HG02610 (cell line): ENCODE measurements at regions not wholly inside any gene's neighbourhood (a gene's known extent, or its start where the extent isn't known, plus 50 kb on each side); places are given as distances from the start of the nearest gene placed in this dataset.
A peak's percentile ranks its signal among the peaks of the same experiment; 100 is the strongest.

Experiments
- ATAC-seq: cut with Tn5 transposase; IDR thresholded peaks from one replicate; pipeline ENCODE4 v1.9.1; 2021; ENCODE audit warnings: mild to moderate bottlenecking, moderate library complexity; ENCODE audit not compliant: unreplicated experiment

DNA sequence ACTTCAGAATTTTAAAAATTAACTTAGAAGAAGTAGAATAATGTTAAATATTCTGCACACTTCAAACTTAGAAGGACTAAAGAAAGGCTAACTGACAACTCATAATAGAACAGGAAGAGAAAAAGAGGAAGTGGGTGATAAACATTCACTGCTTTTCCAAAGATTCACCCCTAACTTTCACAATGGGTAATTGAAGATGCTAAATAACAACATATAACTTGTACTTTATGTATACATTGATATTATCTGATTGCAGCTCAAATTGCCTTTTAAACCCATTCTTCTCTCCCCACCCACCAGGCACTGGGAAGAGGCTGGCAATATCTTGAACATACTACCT, 376.6 kb downstream of the EFNA5 start:
- ATAC-seq: peak; percentile 63

DNA sequence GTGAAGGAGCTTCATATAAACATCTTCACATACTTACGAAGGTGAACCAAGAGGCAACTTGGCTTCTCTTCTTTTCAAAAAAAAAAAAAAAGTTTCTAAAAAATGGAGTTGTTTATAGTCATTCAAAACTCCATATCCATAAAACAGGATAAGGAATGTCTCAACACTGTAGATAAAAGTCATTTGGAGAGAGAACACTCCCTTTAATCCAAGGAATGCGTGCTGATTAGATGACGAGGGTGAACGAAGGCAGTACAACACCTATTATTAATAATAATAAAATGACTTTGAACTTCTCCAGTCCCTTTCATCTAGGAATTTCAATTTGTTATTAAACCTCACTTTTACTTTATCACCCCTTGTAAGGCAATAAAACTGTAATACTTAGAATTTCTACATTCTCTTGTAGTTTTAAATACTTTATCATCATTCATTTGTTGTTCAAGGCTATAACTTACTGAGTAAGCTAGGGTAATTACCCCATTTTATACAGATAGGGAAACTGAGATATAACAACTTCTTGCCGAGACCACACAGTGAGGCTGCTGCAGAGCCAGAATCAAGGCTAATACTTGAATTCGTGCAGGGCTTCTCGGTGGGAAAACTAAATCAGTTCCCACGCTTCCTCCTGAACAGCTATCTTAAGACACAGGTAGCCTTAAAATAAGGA, 377.1 kb downstream of the EFNA5 start:
- peak; percentile 16 for ATAC-seq

DNA sequence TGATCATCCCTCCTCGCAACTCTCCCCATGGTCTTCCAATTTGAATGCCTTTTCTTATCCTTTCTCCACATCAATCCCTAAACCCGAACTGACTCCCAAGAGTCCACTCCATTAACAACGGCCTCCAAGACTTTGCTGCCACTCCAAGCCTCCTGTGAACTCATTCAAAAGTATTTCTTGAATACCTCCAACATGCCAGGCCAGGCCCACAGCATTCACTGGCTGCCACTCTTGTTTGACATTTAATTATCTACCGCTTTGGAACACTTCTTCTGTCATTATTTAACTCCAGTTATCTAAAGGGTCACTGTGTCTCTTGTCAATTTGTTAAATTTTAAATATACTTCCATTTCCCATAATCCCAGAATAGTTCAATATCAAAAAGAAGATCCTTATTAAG, 378.9 kb downstream of the EFNA5 start:
- ATAC-seq: no peak

DNA sequence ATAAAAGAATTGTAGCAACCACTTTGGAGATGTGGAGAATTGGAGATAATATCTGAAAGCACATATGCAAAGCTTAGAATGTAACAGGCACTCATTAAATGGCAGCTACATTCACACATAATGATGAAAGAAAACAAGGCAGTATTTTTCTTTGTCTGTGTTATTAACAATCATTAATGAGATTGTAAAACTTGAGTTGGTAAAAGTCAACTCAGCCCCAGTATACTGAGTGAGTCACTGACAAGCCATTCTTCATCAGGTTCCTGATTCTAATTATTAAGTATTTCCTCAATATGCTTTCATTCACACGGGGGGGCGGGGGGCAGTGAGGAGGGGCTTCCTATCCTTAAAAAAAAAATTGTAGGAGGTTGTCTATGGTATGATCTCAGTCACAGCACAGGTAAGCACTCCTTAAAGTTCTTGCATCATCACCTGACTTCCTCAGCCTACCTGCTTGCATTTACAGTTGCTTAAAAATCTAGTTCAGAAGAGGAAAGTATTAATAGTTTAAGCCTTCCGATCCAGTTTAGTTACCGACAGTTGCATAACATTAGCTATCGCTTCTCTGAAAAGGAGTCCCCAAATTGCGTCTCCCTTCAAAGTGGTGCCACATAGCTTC, 379.8 kb downstream of the EFNA5 start:
- ATAC-seq: no peak

DNA sequence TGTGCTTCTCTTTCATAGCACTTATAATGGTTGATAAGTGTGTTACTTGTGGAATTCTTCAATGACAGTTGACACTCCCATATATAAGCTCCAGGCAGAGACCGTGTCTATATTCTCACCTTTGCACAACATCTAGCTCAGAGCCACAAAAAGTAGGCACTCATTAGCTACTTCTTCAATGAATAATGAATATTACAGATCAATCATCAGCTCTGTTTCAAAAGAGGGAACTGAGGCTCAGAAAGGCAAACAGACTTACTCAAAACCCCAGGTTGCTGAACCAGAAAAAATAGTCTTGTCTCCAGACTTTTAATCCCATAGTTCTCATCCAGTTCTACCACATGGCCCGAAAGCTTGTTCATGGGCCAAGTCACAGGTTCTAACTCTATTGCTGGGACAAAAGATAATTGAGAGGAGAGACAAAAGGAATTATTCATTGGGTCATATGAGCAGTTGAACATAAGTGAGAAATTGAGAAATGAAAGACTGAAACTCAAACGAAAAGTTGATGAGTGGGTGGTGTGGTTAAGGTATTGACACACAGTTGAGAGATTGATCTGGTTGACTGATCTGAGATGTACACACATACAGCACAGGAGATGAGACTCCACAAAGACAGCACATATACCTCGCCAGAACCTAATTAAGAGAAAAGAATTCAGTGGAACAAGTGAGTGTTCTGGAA, 381.6 kb downstream of the EFNA5 start:
- ATAC-seq: peak; percentile 86

DNA sequence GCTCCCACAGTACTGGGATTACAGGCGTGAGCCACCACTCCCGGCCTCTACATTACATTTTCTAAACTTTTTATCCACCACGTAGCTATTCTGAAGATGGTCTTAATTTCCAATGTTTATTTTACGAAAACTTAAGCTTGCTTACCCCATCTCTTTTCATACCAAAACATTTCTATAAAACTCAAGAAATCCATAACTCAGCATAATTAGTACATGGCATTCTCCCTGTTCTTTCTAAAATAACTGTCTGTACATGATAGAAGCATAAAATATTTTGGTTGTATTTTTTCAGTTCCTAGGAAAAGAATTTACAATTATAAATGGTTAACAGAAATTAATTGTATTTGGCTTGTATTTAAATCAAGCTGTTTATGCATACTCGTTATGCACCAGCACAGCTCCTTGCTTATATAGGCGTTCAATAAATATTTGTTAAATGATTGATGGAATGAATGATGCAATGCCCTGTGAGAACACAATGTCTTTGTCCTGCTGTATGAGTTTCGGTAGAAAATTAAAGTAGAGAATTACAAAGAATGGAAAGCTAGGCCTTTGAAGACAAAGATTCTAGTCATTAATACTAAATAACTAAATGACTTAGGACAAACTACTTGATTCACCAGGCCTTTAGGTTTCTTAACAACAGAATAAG, 384.2 kb downstream of the EFNA5 start:
- ATAC-seq: no peak

DNA sequence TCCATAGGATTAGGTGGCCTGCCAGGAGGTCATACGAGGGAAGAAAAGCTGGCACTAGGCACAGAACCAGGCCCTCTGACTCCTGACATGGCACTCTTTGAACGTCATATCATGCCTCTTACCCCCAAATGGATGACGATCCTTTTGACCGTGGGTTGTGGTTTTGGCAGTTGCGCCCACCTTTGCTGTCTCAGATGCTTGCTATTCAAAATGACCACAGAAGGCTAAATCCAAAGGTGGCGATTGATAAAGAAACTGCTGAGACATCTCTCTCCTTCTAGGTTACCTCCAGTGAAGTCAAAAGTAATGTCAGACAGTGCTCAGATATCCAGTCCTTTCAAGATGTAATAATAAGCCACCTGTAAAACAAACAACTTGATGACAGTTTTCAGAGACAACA, 385.0 kb downstream of the EFNA5 start:
- peak; percentile 70 for ATAC-seq

DNA sequence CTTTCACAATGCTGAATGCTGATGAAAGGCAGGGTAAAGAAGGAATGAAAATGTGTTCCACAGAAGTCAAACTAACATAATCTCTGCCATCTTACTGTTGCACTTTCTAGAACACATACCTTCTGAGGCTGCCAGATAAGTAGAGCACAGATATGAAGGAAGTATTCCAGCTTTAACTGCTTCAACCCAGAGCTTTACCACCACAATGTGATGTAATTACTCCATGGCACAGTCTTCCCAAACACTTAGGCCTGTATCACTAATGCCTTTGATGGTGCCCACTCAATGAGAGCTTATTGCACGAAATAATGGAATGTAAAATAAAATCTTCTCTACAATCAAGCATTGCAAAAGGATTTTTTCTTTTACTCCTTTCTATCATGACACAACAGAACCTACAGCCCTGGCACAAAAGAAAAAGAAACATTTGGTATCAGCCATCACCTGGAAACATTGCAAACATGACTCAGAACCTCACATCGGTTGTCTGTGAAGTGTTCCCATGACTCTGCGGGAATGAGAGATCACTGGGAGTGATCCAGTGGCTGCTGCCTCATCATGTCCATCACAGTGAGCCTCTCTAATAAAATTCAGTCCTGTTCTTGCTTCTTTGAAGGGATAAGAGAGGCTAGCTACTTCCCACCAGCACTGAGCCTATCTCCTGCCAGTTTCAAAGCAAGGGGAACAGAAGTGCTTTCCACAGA, 385.8 kb downstream of the EFNA5 start:
- ATAC-seq: no peak

DNA sequence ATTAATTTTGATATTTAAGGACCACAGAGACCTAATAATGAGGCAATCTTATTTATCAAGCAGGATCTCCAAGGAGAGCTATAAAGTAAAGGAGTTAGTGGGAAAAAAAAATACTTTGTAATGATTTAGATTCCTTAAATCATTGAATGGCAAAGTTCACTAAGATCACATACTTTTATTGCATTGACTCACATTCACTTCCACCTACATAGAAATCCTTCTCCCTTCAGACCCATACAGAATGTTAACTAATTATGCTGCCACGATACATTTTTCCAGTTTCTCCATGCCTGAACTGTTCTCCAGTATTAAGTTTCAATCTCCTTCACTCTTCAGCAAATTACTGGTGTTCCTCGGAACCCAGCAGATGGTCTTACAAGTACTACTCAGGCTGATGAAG, 388.7 kb downstream of the EFNA5 start:
- no peak for ATAC-seq

DNA sequence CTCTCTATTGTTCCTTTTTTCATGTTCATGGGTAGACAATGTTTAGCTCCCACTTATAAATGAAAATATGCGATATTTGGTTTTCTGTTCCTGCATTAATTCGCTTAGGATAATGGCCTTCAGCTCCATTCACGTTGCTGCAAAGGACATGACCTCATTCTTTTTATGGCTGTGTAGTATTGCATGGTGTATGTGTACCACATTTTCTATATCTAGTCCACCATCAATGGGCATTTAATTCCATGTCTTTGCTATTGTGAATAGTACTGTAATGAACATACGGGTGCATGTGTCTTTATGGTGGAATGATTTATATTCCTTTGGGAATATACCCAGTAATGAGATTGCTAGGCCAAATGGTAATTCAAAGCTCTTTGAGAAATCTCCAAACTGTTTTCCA, 392.0 kb downstream of the EFNA5 start:
- no peak for ATAC-seq

DNA sequence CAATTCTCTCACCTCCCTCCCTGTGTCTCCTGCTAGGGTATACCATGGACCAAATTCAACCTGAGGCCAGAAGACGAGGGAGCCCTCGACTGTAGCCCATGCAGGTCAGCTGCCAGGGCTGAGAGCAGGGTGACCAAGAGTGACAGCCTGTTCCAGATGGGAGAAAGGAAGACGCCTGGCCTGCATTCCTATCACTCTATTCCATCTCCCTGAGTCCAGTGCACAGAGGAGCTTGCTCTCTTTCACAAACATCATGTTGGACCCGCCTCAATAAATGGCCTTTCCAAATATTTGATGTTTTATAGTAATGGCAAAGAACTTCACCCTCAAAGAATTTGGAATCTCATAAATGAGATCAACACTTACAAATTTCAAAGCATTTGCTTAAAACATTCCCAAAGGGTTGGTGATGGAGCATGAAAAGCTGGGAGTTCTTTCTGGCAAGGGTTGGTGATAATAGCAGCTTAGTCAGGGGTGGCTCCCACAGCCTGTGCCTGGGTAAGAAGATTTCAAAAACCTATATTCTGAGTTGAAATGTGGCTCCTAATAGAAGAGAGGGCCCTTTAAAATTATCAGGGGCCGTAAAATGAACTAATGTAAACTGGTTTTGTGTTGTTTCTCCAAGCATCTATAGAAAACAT, 393.1 kb downstream of the EFNA5 start:
- no peak for ATAC-seq

DNA sequence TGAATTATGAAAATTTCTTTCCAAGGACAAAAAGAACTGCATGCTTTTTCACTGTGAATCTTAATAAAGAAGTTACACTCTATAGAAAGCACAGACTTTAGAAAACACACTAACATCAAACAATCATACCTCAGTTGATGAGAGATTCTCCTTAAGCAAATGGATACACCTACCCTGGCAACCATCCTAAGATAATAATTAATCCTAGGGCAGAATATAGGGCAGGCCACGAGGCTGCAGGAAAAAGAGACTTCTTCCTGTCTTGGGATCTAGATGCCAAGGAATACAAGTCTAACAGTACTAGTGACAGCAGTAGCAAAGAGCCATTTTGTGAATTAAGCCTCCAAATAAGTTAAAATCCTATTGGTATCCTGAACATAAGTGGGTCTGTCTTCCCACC, 395.4 kb downstream of the EFNA5 start:
- ATAC-seq: no peak

DNA sequence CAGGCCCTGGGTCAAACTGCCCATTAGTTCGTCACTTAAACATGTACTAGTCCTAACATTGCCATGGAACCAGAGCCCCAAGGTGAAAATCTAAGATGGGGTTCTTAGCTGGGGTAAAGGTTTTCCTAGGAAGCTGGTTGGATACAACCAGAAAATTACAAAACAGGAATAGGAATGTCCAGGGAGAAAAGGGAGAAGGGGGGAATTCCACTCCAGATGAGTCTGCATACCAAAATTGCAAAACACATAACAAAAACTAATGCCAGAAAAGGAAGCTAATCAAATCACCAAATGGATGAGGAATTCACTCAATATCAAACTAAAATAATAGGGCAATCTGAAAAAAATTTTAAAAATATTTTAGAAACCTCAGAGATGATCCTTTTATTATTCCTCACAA, 396.2 kb downstream of the EFNA5 start:
- no peak for ATAC-seq

DNA sequence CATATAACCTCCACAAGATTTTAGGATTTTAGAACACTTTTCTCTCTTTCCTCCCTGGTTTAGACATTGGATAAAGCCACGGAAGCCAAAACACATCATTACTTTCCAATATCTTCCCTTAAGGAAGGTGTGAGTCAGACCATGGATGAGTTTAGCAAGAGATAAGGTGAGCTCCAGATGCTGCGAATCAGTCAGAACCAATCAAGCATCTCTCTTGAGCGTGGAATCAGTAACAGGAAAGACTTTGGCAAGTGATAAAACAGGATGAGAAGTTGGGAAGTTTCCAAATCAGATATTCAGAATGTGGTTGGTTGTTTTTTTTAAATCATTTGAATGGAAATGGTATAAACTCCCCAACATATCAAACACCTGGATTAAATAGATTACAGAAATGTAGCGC, 397.8 kb downstream of the EFNA5 start:
- no peak for ATAC-seq

DNA sequence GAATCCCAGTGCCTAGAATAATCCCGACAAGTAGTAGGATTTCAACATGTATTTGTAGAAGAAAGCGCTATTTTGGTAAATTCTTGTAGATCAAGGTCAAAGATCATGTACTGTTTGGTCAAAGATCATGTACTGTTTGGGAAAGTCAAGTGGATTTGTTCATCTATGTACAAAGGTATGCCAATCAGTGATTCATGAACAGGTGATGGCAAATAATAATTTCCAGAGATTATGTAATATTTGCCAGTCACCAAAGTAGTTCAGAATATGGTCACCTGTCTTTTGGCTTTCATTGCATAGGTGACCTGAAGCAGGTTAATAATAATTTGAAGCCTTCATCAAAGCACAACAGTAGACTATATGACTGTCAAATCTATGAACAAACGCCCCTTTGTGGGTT, 398.2 kb downstream of the EFNA5 start:
- no peak for ATAC-seq

DNA sequence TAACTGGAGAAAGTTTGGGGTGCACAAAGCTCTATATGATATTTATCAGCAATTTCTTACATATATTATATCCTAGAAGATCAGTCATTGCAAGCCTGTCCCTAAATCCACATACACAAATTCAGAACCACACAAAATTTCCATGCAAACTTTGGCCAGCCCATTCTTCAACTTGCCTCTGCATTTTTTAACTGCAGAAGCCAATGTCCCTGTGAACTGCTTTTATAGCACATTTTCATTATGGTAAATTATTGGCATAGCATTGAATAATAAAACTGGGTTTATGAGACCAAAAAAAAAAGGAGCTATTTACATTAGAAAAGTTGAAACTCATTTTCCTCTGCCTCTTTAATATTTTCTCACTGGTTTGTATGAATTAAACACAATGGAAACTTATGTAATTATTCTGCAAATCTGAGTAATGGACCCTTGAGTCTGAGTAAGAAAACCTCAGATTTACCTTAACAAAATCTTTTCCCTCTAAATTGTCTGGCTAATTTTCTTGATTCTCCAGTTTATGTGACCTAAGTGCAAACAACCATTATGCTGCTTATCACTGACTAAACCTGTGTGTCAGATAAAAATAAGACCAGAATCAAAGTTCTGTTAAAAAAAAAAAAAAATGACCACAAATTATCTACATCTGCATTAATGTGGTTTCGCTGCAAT, 398.9 kb downstream of the EFNA5 start:
- no peak for ATAC-seq

DNA sequence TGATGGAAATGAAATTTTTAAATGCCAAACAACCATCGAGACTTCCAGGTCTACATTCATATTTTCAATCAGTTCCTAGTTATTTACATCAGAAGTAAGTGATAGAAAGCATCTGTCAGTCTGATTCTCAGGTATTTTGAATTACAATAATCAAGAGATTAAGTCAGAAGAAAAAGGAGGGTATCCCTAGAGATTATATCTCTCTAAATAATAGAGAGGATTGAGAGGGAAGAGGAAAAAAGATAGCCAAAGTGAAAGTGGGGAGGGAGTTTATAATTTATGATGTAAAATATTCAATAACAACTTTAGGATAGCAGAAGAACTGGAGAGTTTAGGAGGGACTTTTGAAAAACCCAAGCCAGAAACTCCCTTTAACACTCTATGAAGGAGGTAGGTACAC, 400.2 kb downstream of the EFNA5 start:
- ATAC-seq: no peak

DNA sequence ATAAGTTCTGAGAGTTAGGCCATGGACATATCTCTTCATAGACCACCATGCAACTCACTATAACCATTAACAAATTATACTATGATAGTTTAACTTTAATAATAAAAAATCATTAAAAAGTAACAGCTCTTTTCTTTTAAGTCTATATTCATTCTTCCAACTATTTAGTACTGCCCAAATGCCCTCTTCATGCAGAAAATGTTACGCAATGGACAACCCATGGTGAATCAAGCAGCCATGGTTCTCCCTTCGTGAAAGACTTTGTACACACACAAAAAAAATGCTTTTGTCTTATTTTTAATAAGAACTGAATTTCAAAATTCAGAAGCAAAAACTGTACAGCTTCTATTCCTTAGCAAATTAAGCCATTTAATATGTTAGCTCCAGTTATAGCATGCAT, 401.1 kb downstream of the EFNA5 start:
- no peak for ATAC-seq

DNA sequence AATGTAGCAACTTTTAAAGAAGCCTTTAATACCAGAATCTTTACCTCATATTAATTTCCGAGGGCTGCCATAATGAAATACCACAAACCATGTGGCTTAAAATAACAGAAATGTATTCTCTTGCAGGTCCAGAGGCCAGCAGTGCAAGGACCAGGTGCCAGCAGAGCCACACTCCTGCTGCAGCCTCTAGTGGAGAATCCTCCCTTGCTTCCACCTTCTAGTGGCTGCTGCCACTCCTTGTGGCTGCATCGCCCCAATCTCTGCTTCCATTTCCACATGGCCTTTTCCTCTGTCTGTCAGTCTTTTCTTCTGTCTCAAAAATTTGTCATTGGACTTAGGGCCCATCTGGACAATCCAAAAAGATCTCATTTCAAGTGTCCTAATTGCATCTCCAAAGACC, 401.5 kb downstream of the EFNA5 start:
- ATAC-seq: no peak

DNA sequence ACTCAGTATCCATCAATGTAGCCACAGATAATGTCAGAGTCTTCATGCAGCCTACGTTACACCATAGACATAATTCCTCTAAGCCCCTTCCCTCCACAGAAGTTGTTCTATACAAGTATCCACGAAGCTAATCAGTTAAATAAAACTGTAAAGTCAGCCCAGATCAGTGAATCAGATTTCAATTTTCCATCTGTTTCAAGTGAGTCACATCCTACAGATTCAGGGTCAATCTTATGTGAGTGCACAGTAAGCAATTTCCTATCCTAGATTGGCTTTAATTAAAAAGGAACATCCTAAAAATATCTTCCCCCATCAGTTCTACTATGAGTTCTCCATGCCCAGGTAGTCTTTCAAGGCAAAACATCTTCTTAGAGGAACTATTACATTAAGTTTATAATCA, 402.5 kb downstream of the EFNA5 start:
- no peak for ATAC-seq
